ENCODE measurements at regions not wholly inside any gene's neighbourhood (a gene's known extent, or its start where the extent isn't known, plus 50 kb on each side); places are given as distances from the start of the nearest gene placed in this dataset.

DNA sequence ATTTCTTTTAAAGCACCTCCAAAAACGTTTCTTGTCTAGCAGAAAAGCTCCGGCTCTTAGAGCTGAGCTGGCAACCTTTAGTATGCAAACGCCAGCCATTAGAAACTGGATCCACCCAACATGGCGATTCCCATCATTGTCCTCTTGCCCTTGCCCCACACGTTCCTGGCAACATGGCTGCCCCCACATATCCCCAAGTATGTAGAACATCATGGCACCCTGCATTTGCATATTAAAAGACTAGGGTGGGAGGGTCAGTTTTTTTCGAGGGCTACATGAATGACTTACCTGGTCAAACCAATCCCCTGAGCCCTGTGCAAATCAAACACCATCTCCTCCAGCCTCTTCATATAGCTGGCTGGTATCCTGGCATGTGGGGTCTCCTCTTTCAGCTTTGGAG, 82.2 kb upstream of the HELT start:
- DNase-seq (ENCODE audit: extremely low read depth in 1 of 4, low spot score in 3 of 4) (no peak), ATAC-seq (no peak), FAIRE-seq (no peak)
- no peak overlapping the region for H3K27ac ChIP-seq (ENCODE audit: extremely low read depth, low read depth, low read length)
- H3K79me2 ChIP-seq (ENCODE audit: control insufficient read depth, insufficient read depth, low read length) = no peaks in the 10 kb centered on the region
- no peaks in the 10 kb centered on the region for H4K20me1 ChIP-seq (replicated peaks; ENCODE audit: control insufficient read depth, insufficient read depth, low read length)
- 4% methylated on average over 6 of the region's 6 CpGs for WGBS (ENCODE audit: insufficient coverage, low coverage, missing lambda C conversion rate)
- BruUV-seq (replicated peaks) = no TSS peak
- no peaks in the 10 kb centered on the region for H3K9me3 ChIP-seq (replicated peaks; ENCODE audit: control insufficient read depth, insufficient read depth, low read depth, low read length)
- no peak overlapping the region for H3K9ac ChIP-seq (ENCODE audit: insufficient read depth in 1 of 2, low read depth in 2 of 2, low read length in 2 of 2)
- H3K4me2 ChIP-seq (ENCODE audit: insufficient read depth, low read length) = no peak overlapping the region
- POLR2A ChIA-PET = no interaction called here
- H3K27me3 ChIP-seq (ENCODE audit: control insufficient read depth in 2 of 2, insufficient read depth in 2 of 2, low read length in 2 of 2) = peaks cover 8 to 23% of the 10 kb centered on the region in 2 experiments; a peak in 3 of 5 replicates
- in situ Hi-C loops (cut with MboI) (no loop called here), intact Hi-C loops (cut with micrococcal nuclease) (no loop called here)
- CTCF ChIA-PET (ENCODE audit: low intra/inter-chr PET ratio) = no interaction called here
- no peak overlapping the region for H2AFZ ChIP-seq (ENCODE audit: low read depth, low read length)
- H3K4me3 ChIP-seq = no peak overlapping the region
- TF ChIP-seq MAFK (IDR thresholded peaks at IDR 0.05; ENCODE audit: low read length) (no peak), GABPA (tag; conservative IDR thresholded peaks at IDR 0.05; ENCODE audit: low read depth) (no peak), CHD7 (IDR thresholded peaks at IDR 0.05; ENCODE audit: low read depth, low read length) (no peak), MIER1 (IDR thresholded peaks at IDR 0.05; ENCODE audit: low read depth) (no peak)
- H3K9me1 ChIP-seq (ENCODE audit: control insufficient read depth, insufficient read depth, low read length) = no peaks in the 10 kb centered on the region
- no peaks in the 10 kb centered on the region for H3K36me3 ChIP-seq (ENCODE audit: control insufficient read depth, insufficient read depth, low read length)
- peaks cover 0 to 6% of the 10 kb centered on the region in 2 experiments; a peak in 1 of 5 replicates for H3K4me1 ChIP-seq (replicated peaks in 1 of 2; ENCODE audit: control insufficient read depth in 2 of 2, insufficient read depth in 2 of 2, low read length in 2 of 2)

All from K562 (cell line).